Suprapubic skin (tissue), 4 donors: ENCODE measurements at regions not wholly inside any gene's neighbourhood (a gene's known extent, or its start where the extent isn't known, plus 50 kb on each side); places are given as distances from the start of the nearest gene placed in this dataset.

Experiments used
- CTCF ChIP-seq, 2 donors: fragments of 200-600 bp in 1 of 2; fragments of 450-650 bp in 1 of 2; sonication (generic) in 1 of 2; IDR thresholded peaks; one replicate each; pipeline ENCODE4 v1.5.1; 2016 to 2019; ENCODE audit warnings: antibody characterized with exemption in 2 of 2, mild to moderate bottlenecking in 1 of 2, moderate library complexity in 1 of 2
- EP300 ChIP-seq: sonication (generic); formaldehyde crosslinking; IDR thresholded peaks from one replicate; pipeline ENCODE4 v1.6.1; 2017; ENCODE audit warnings: antibody characterized with exemption
- POLR2A ChIP-seq, 2 donors: fragments of 450-650 bp; IDR thresholded peaks; one replicate each; pipeline ENCODE4 v1.6.1; 2017; ENCODE audit warnings: antibody characterized with exemption in 2 of 2, mild to moderate bottlenecking in 2 of 2, moderate library complexity in 2 of 2
- POLR2AphosphoS5 ChIP-seq, 3 donors: sonication (generic); formaldehyde crosslinking; IDR thresholded peaks; one replicate each; pipeline ENCODE4 v1.6.1; 2017; ENCODE audit warnings: antibody characterized with exemption in 3 of 3

GRCh38 chr4:1577822-1578217, 106.3 kb downstream of the FAM53A start:
- TF ChIP-seq EP300 (no peak), CTCF (IDR thresholded peaks at IDR 0.05) (no peak), POLR2A (IDR thresholded peaks at IDR 0.05) (no peak), POLR2AphosphoS5 (IDR thresholded peaks at IDR 0.05) (no peak)
